ENCODE measurements at regions not wholly inside any gene's neighbourhood (a gene's known extent, or its start where the extent isn't known, plus 50 kb on each side); places are given as distances from the start of the nearest gene placed in this dataset.
"Not testable (repeated sequence)": the region's sequence is repeated elsewhere in the genome, so short reads cannot be mapped to it uniquely, and the experiment has no call there.

GRCh38 chr5:34410411-34411139 is 245.6 kb upstream of the RAI14 start:
- no peak for DNase-seq
- in situ Hi-C loops (cut with HindIII; ENCODE audit: low pct_ligation_motif_present, low pct_unique_long_range_greater_than_20kb, low sequenced_read_pairs) = no loop called here

GRCh38 chr5:34411470-34412346 is 244.4 kb upstream of the RAI14 start:
- in situ Hi-C loops (cut with HindIII; ENCODE audit: low pct_ligation_motif_present, low pct_unique_long_range_greater_than_20kb, low sequenced_read_pairs) = no loop called here
- no peak for DNase-seq

- DNase-seq = no peak
- in situ Hi-C loops (cut with HindIII; ENCODE audit: low pct_ligation_motif_present, low pct_unique_long_range_greater_than_20kb, low sequenced_read_pairs) = no loop called here
Observed at GRCh38 chr5:34412736-34413135, 243.4 kb upstream of the RAI14 start.

- in situ Hi-C loops (cut with HindIII; ENCODE audit: low pct_ligation_motif_present, low pct_unique_long_range_greater_than_20kb, low sequenced_read_pairs) = no loop called here
- no peak for DNase-seq
Observed at GRCh38 chr5:34415559-34416198, 240.4 kb upstream of the RAI14 start.

- no peak for DNase-seq
- in situ Hi-C loops (cut with HindIII; ENCODE audit: low pct_ligation_motif_present, low pct_unique_long_range_greater_than_20kb, low sequenced_read_pairs) = no loop called here
Observed at GRCh38 chr5:34416501-34417008, 239.6 kb upstream of the RAI14 start.

- in situ Hi-C loops (cut with HindIII; ENCODE audit: low pct_ligation_motif_present, low pct_unique_long_range_greater_than_20kb, low sequenced_read_pairs); DNase-seq: not testable (repeated sequence)
Observed at GRCh38 chr5:34420191-34420590, 235.9 kb upstream of the RAI14 start.

GRCh38 chr5:34436761-34437501 is 219.2 kb upstream of the RAI14 start:
- no peak for DNase-seq
- in situ Hi-C loops (cut with HindIII; ENCODE audit: low pct_ligation_motif_present, low pct_unique_long_range_greater_than_20kb, low sequenced_read_pairs) = no loop called here

GRCh38 chr5:34439601-34440000 is 216.5 kb upstream of the RAI14 start:
- DNase-seq = no peak
- in situ Hi-C loops (cut with HindIII; ENCODE audit: low pct_ligation_motif_present, low pct_unique_long_range_greater_than_20kb, low sequenced_read_pairs) = no loop called here

GRCh38 chr5:34441767-34442166 is 214.4 kb upstream of the RAI14 start:
- in situ Hi-C loops (cut with HindIII; ENCODE audit: low pct_ligation_motif_present, low pct_unique_long_range_greater_than_20kb, low sequenced_read_pairs); DNase-seq: not testable (repeated sequence)

GRCh38 chr5:34447424-34447823 is 208.7 kb upstream of the RAI14 start:
- no peak for DNase-seq
- in situ Hi-C loops (cut with HindIII; ENCODE audit: low pct_ligation_motif_present, low pct_unique_long_range_greater_than_20kb, low sequenced_read_pairs) = no loop called here

GRCh38 chr5:34449639-34450038 is 206.5 kb upstream of the RAI14 start:
- in situ Hi-C loops (cut with HindIII; ENCODE audit: low pct_ligation_motif_present, low pct_unique_long_range_greater_than_20kb, low sequenced_read_pairs) = no loop called here

GRCh38 chr5:34450338-34450737 is 205.8 kb upstream of the RAI14 start:
- DNase-seq = no peak
- in situ Hi-C loops (cut with HindIII; ENCODE audit: low pct_ligation_motif_present, low pct_unique_long_range_greater_than_20kb, low sequenced_read_pairs) = no loop called here

More at GRCh38 chr5:34449639-34450038, 206.5 kb upstream of the RAI14 start:
- DNase-seq = no peak

- no peak for DNase-seq
- in situ Hi-C loops (cut with HindIII; ENCODE audit: low pct_ligation_motif_present, low pct_unique_long_range_greater_than_20kb, low sequenced_read_pairs) = no loop called here
Observed at GRCh38 chr5:34452170-34452828, 203.8 kb upstream of the RAI14 start.

- in situ Hi-C loops (cut with HindIII; ENCODE audit: low pct_ligation_motif_present, low pct_unique_long_range_greater_than_20kb, low sequenced_read_pairs) = no loop called here
- DNase-seq = no peak
Observed at GRCh38 chr5:34455098-34455497, 201.0 kb upstream of the RAI14 start.

GRCh38 chr5:34459908-34460307 is 196.2 kb upstream of the RAI14 start:
- no peak for DNase-seq
- in situ Hi-C loops (cut with HindIII; ENCODE audit: low pct_ligation_motif_present, low pct_unique_long_range_greater_than_20kb, low sequenced_read_pairs) = no loop called here

GRCh38 chr5:34460496-34460895 is 195.6 kb upstream of the RAI14 start:
- in situ Hi-C loops (cut with HindIII; ENCODE audit: low pct_ligation_motif_present, low pct_unique_long_range_greater_than_20kb, low sequenced_read_pairs) = no loop called here

GRCh38 chr5:34464829-34465228 is 191.3 kb upstream of the RAI14 start:
- DNase-seq = no peak
- in situ Hi-C loops (cut with HindIII; ENCODE audit: low pct_ligation_motif_present, low pct_unique_long_range_greater_than_20kb, low sequenced_read_pairs) = no loop called here

More at GRCh38 chr5:34460496-34460895, 195.6 kb upstream of the RAI14 start:
- no peak for DNase-seq

GRCh38 chr5:34465301-34465700 is 190.8 kb upstream of the RAI14 start:
- in situ Hi-C loops (cut with HindIII; ENCODE audit: low pct_ligation_motif_present, low pct_unique_long_range_greater_than_20kb, low sequenced_read_pairs) = not testable (repeated sequence)
- peak; percentile 61 for DNase-seq

All from ACHN (cell line).